IMR-90 (cell line): ENCODE measurements at regions not wholly inside any gene's neighbourhood (a gene's known extent, or its start where the extent isn't known, plus 50 kb on each side); places are given as distances from the start of the nearest gene placed in this dataset.

Experiments used
- ATAC-seq: fragments of 200-7000 bp; cut with Tn5 transposase; 2 replicates; pipeline ENCODE4 v1.9.1; 2020; ENCODE audit warnings: low read depth, mild to moderate bottlenecking, moderate library complexity
- BruUV-seq: library from RNA; stranded (reverse); fragments of 400-500 nt; replicated peaks from 2 replicates; lab custom pipeline; 2021; lab: Mats Ljungman, UMichigan
- CTCF ChIA-PET: fragments of 300-600 bp; formaldehyde crosslinking; extraction: SDS; loops from one replicate; lab custom pipeline; 2021; ENCODE audit warnings: antibody characterized with exemption; lab: Yijun Ruan, JAX
- POLR2A ChIA-PET: fragments of 300-600 bp; sonication (Branson Sonifier 250); formaldehyde crosslinking; loops from one replicate; lab custom pipeline; 2022; ENCODE audit warnings: antibody characterized with exemption; ENCODE audit not compliant: unreplicated experiment; lab: Charles Lee
- DNase-seq: peaks from one replicate; pipeline ENCODE4 v3.0.0; 2013
- H2AFZ ChIP-seq: replicated peaks from 2 replicates; pipeline ENCODE3; 2013; ENCODE audit warnings: low read length, mild to moderate bottlenecking; ENCODE audit not compliant: poor library complexity
- H2AK5ac ChIP-seq: 2 replicates; pipeline ENCODE4 v1.6.1; 2013; ENCODE audit warnings: low read depth, low read length, inconsistent platforms
- H2AK9ac ChIP-seq: replicated peaks from 2 replicates; pipeline ENCODE3; 2013; ENCODE audit warnings: mild to moderate bottlenecking, low read depth, low read length, moderate library complexity; ENCODE audit not compliant: poor library complexity
- H2BK120ac ChIP-seq: 2 replicates; pipeline ENCODE4 v1.6.1; 2013; ENCODE audit warnings: low read depth, low read length, inconsistent platforms
- H2BK15ac ChIP-seq: 3 replicates; pipeline ENCODE4 v1.6.1; 2013; ENCODE audit warnings: low read depth, low read length, inconsistent platforms
- H2BK20ac ChIP-seq: 2 replicates; pipeline ENCODE4 v1.6.1; 2013; ENCODE audit warnings: low read depth, mild to moderate bottlenecking, inconsistent platforms, low read length, moderate library complexity
- H2BK5ac ChIP-seq: 2 replicates; pipeline ENCODE4 v1.6.1; 2013; ENCODE audit warnings: mild to moderate bottlenecking, low read depth, low read length, inconsistent platforms; ENCODE audit not compliant: poor library complexity, severe bottlenecking
- H3K14ac ChIP-seq: replicated peaks from 2 replicates; pipeline ENCODE4 v1.6.1; 2013; ENCODE audit warnings: low read depth, low read length, inconsistent platforms
- H3K18ac ChIP-seq: 2 replicates; pipeline ENCODE4 v1.6.1; 2013; ENCODE audit warnings: low read depth, low read length, control low read depth
- H3K23ac ChIP-seq: 2 replicates; pipeline ENCODE4 v1.6.1; 2013; ENCODE audit warnings: low read depth, low read length, inconsistent platforms
- H3K27ac ChIP-seq: 2 replicates; pipeline ENCODE4 v1.5.1; 2013; ENCODE audit warnings: mild to moderate bottlenecking, control low read depth, low read length; ENCODE audit not compliant: insufficient read depth
- H3K27me3 ChIP-seq: 2 replicates; pipeline ENCODE4 v1.6.1; 2013; ENCODE audit warnings: low read length; ENCODE audit not compliant: control insufficient read depth, insufficient read depth
- H3K36me3 ChIP-seq: 2 replicates; pipeline ENCODE4 v1.6.1; 2013; ENCODE audit warnings: low read length, mixed read lengths; ENCODE audit not compliant: control insufficient read depth, insufficient read depth
- H3K4ac ChIP-seq: 2 replicates; pipeline ENCODE4 v1.6.1; 2013; ENCODE audit warnings: low read depth, low read length, inconsistent platforms
- H3K4me1 ChIP-seq: 2 replicates; pipeline ENCODE4 v1.6.1; 2013; ENCODE audit warnings: low read length, mixed read lengths; ENCODE audit not compliant: control insufficient read depth, insufficient read depth
- H3K4me2 ChIP-seq: 2 replicates; pipeline ENCODE4 v1.6.1; 2013; ENCODE audit warnings: low read depth, mild to moderate bottlenecking, control low read depth, low read length, moderate library complexity
- H3K4me3 ChIP-seq: 2 replicates; pipeline ENCODE4 v1.5.1; 2013; ENCODE audit warnings: low read depth, mild to moderate bottlenecking, control low read depth, low read length, moderate library complexity; ENCODE audit not compliant: insufficient read depth
- H3K56ac ChIP-seq: 2 replicates; pipeline ENCODE4 v1.6.1; 2013; ENCODE audit warnings: low read length, inconsistent platforms; ENCODE audit not compliant: insufficient read depth; ENCODE audit errors: extremely low read depth
- H3K79me1 ChIP-seq, 2 experiments: 2 replicates each; pipeline ENCODE4 v1.6.1; 2013; ENCODE audit warnings: low read length in 2 of 2, inconsistent platforms in 1 of 2, low read depth in 1 of 2
- H3K9ac ChIP-seq: 2 replicates; pipeline ENCODE4 v1.6.1; 2013; ENCODE audit warnings: low read depth, low read length, control low read depth
- H3K9me1 ChIP-seq: 2 replicates; pipeline ENCODE4 v1.6.1; 2013; ENCODE audit warnings: low read length, inconsistent platforms; ENCODE audit not compliant: insufficient read depth
- H3K9me3 ChIP-seq: 2 replicates; pipeline ENCODE4 v1.6.1; 2013; ENCODE audit warnings: low read length; ENCODE audit not compliant: control insufficient read depth, insufficient read depth
- H4K20me1 ChIP-seq: 2 replicates; pipeline ENCODE4 v1.6.1; 2013; ENCODE audit warnings: low read length, inconsistent platforms; ENCODE audit not compliant: insufficient read depth
- H4K5ac ChIP-seq: 2 replicates; pipeline ENCODE4 v1.6.1; 2013; ENCODE audit warnings: mild to moderate bottlenecking, low read depth, low read length, control low read depth
- H4K8ac ChIP-seq, 2 experiments: 2 replicates each; pipeline ENCODE4 v1.6.1; 2013; ENCODE audit warnings: low read depth in 2 of 2, low read length in 2 of 2, control low read depth in 1 of 2, inconsistent platforms in 1 of 2
- H4K91ac ChIP-seq: 2 replicates; pipeline ENCODE4 v1.6.1; 2013; ENCODE audit warnings: low read depth, low read length, inconsistent platforms; ENCODE audit not compliant: insufficient read depth
- CEBPB ChIP-seq: IDR thresholded peaks from 2 replicates; pipeline ENCODE4 v1.6.1; 2012; ENCODE audit warnings: low read depth, low read length, improper control_type of control experiment
- CHD1 ChIP-seq: IDR thresholded peaks from 2 replicates; pipeline ENCODE4 v1.6.1; 2012; ENCODE audit warnings: low read depth, low read length, improper control_type of control experiment
- WGBS, 2 experiments: methylation state at CpG; one replicate each; pipeline versions ENCODE4 v1.1.5 to v1.1.7; 2013; ENCODE audit warnings: missing lambda C conversion rate in 2 of 2; ENCODE audit not compliant: insufficient read length in 1 of 2; ENCODE audit errors: extremely low coverage in 2 of 2; 5-methylcytosine and 5-hydroxymethylcytosine counted together
- dilution Hi-C: fragments of 300-500 bp; cut with HindIII; formaldehyde crosslinking; loops from one replicate; pipeline ENCODE4 v1.14.3; 2018; ENCODE audit warnings: low sequenced_read_pairs; ENCODE audit not compliant: unreplicated experiment
- in situ Hi-C: fragments of 300-500 bp; cut with MboI; formaldehyde crosslinking; loops from 3 replicates; pipeline ENCODE4 v1.14.3; 2019; ENCODE audit warnings: low sequenced_read_pairs, inconsistent platforms, mixed read lengths
- intact Hi-C: fragments of 100-400 bp; cut with micrococcal nuclease; formaldehyde crosslinking; loops from 2 replicates; pipeline ENCODE4 v1.10.0; 2022

DNA sequence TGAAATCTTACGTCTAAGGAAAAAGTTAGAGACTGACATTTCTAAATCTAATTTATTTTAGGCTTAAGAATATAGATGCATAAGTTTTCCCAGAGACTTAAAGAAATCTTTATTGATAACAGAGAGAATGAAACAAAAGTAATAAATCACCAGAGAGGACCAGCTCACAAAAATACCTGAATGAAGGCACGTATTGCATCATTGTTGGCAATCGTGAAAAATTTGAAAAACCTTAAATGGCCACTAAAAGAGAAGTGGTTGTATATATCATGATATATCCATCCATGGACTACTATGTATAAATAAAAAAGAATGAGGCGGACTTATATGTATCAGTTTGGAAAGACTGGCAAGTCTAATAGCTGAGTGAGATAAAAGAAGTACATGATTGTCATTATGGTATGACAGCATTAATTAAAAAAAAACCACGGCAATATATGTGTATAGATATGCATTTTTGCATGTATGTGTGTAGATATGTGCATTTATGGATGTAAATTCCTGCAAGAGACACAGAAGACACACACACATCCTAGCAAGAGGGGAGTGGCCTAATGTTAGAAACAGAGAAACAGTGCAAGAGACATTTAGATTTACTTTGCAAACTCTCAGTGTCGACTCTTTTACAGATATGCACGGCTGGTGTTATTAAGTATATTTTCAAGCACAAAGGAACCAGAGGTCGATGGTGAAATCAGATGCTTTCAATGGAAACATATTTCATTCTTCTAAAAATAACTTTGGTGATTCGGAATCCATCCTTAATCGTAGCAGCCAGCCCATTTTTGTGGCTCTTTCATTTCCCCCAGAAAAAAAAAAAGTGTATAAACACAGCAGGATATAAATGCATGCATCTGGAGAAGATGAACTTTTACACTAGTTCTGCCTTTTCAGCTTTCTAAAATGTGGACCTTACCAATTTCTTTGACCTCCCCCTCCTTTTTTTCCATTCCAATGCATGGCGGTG, 156.1 kb upstream of the SALL4 start:
- H2BK5ac ChIP-seq, result no peak overlapping the region
- no peak overlapping the region for H3K27ac ChIP-seq
- ATAC-seq (peak; percentile 30; the same call in 1 of the 2 replicates), DNase-seq (peak; percentile 39)
- dilution Hi-C loops (no loop called here), intact Hi-C loops (loop anchor here (5.0 kb wide), 1 partner anchor 586 kb away; no protein-coding TSS in a partner anchor), in situ Hi-C loops (no loop called here)
- no peak overlapping the region for H3K56ac ChIP-seq
- no peak overlapping the region for H3K18ac ChIP-seq
- H3K4me1 ChIP-seq, result peaks cover 4% of the 10 kb centered on the region; the same call in 1 of the 2 replicates
- WGBS, 2 experiments, result no CpG with 5 or more reads among the region's 11 CpGs
- no peak overlapping the region; the same call in 1 of the 2 replicates for H2BK120ac ChIP-seq
- H3K9me3 ChIP-seq, result no peaks in the 10 kb centered on the region
- no peaks in the 10 kb centered on the region for H3K36me3 ChIP-seq
- H3K9me1 ChIP-seq, result no peaks in the 10 kb centered on the region
- no TSS peak for BruUV-seq
- H2AK5ac ChIP-seq, result no peak overlapping the region
- no peak overlapping the region for H2AFZ ChIP-seq
- peak overlapping the region; percentile 82; the same call in 1 of the 2 replicates for H3K4me2 ChIP-seq
- H3K4me3 ChIP-seq, result no peak overlapping the region
- H3K79me1 ChIP-seq, result no peaks in the 10 kb centered on the region
- ChIA-PET CTCF (interaction anchor here (0.9 kb wide), 1 partner anchor 158 kb away, joined by 3 read pairs; no protein-coding TSS in a partner anchor), POLR2A (no interaction called here)
- no peaks in the 10 kb centered on the region for H4K20me1 ChIP-seq
- no peak overlapping the region for H4K8ac ChIP-seq
- no peak overlapping the region for H4K91ac ChIP-seq
- H3K4ac ChIP-seq, result no peak overlapping the region
- H4K5ac ChIP-seq, result no peak overlapping the region
- no peak overlapping the region for H3K14ac ChIP-seq
- H2BK15ac ChIP-seq, result no peak overlapping the region
- no peak overlapping the region; the same call in 1 of the 2 replicates for H3K9ac ChIP-seq
- no peak overlapping the region for H2BK20ac ChIP-seq
- H2AK9ac ChIP-seq, result no peak overlapping the region
- H3K23ac ChIP-seq, result no peak overlapping the region
- no peak for TF ChIP-seq CHD1
- TF ChIP-seq CEBPB, result peak; percentile 72
- H3K27me3 ChIP-seq, result no peaks in the 10 kb centered on the region; the same call in 1 of the 2 replicates
